ENCODE measurements at regions not wholly inside any gene's neighbourhood (a gene's known extent, or its start where the extent isn't known, plus 50 kb on each side); places are given as distances from the start of the nearest gene placed in this dataset.

GRCh38 chr5:71978216-71978615 lies 129.1 kb upstream of the MAP1B start:
- H3K27me3 Mint-ChIP-seq = no peaks in the 10 kb centered on the region
- H3K4me3 Mint-ChIP-seq = no peak overlapping the region
- H3K4me1 Mint-ChIP-seq = no peaks in the 10 kb centered on the region
- no peak for DNase-seq
- CTCF ChIA-PET = no interaction called here
- no peaks in the 10 kb centered on the region for H3K9me3 Mint-ChIP-seq
- no peaks in the 10 kb centered on the region for H3K36me3 Mint-ChIP-seq
- H3K27ac Mint-ChIP-seq = no peak overlapping the region

- H3K4me1 Mint-ChIP-seq = no peaks in the 10 kb centered on the region
- no peak overlapping the region for H3K27ac Mint-ChIP-seq
- no peaks in the 10 kb centered on the region for H3K9me3 Mint-ChIP-seq
- H3K36me3 Mint-ChIP-seq = no peaks in the 10 kb centered on the region
- DNase-seq = no peak
- no peaks in the 10 kb centered on the region for H3K27me3 Mint-ChIP-seq
- no peak overlapping the region for H3K4me3 Mint-ChIP-seq
- CTCF ChIA-PET = no interaction called here
Measured at GRCh38 chr5:71982717-71983395, 124.4 kb upstream of the MAP1B start.

- no peaks in the 10 kb centered on the region for H3K9me3 Mint-ChIP-seq
- no peaks in the 10 kb centered on the region for H3K27me3 Mint-ChIP-seq
- DNase-seq = no peak
- no peak overlapping the region for H3K4me3 Mint-ChIP-seq
- CTCF ChIA-PET = no interaction called here
- H3K27ac Mint-ChIP-seq = no peak overlapping the region
- H3K4me1 Mint-ChIP-seq = no peaks in the 10 kb centered on the region
- H3K36me3 Mint-ChIP-seq = no peaks in the 10 kb centered on the region
Measured at GRCh38 chr5:71986101-71986500, 121.2 kb upstream of the MAP1B start.

- Mint-ChIP-seq H3K4me1 (no peaks in the 10 kb centered on the region), H3K9me3 (no peaks in the 10 kb centered on the region), H3K27me3 (no peaks in the 10 kb centered on the region), H3K4me3 (no peak overlapping the region), H3K27ac (no peak overlapping the region), H3K36me3 (no peaks in the 10 kb centered on the region)
- no peak for DNase-seq
- CTCF ChIA-PET = no interaction called here
Measured at GRCh38 chr5:71988808-71989207, 118.5 kb upstream of the MAP1B start.

- no peak overlapping the region for H3K27ac Mint-ChIP-seq
- DNase-seq = no peak
- peaks cover 4% of the 10 kb centered on the region for H3K27me3 Mint-ChIP-seq
- H3K4me1 Mint-ChIP-seq = no peaks in the 10 kb centered on the region
- H3K9me3 Mint-ChIP-seq = no peaks in the 10 kb centered on the region
- CTCF ChIA-PET = no interaction called here
- H3K4me3 Mint-ChIP-seq = no peak overlapping the region
- H3K36me3 Mint-ChIP-seq = no peaks in the 10 kb centered on the region
Measured at GRCh38 chr5:71993600-71993999, 113.7 kb upstream of the MAP1B start.

GRCh38 chr5:71996789-71997188 lies 110.5 kb upstream of the MAP1B start:
- CTCF ChIA-PET = no interaction called here

GRCh38 chr5:71998746-71999145 lies 108.5 kb upstream of the MAP1B start:
- H3K4me3 Mint-ChIP-seq = no peak overlapping the region
- DNase-seq = no peak
- H3K9me3 Mint-ChIP-seq = no peaks in the 10 kb centered on the region
- no peaks in the 10 kb centered on the region for H3K36me3 Mint-ChIP-seq
- no peak overlapping the region for H3K27ac Mint-ChIP-seq
- CTCF ChIA-PET = no interaction called here
- H3K4me1 Mint-ChIP-seq = no peaks in the 10 kb centered on the region
- H3K27me3 Mint-ChIP-seq = peaks cover 4% of the 10 kb centered on the region

More at GRCh38 chr5:71996789-71997188, 110.5 kb upstream of the MAP1B start:
- Mint-ChIP-seq H3K4me1 (no peaks in the 10 kb centered on the region), H3K36me3 (no peaks in the 10 kb centered on the region), H3K9me3 (no peaks in the 10 kb centered on the region), H3K27ac (no peak overlapping the region), H3K27me3 (peaks cover 4% of the 10 kb centered on the region), H3K4me3 (no peak overlapping the region)
- DNase-seq = no peak

- no peaks in the 10 kb centered on the region for H3K27me3 Mint-ChIP-seq
- H3K9me3 Mint-ChIP-seq = no peaks in the 10 kb centered on the region
- H3K4me3 Mint-ChIP-seq = no peak overlapping the region
- CTCF ChIA-PET = no interaction called here
- H3K36me3 Mint-ChIP-seq = no peaks in the 10 kb centered on the region
- no peak for DNase-seq
- no peaks in the 10 kb centered on the region for H3K4me1 Mint-ChIP-seq
- H3K27ac Mint-ChIP-seq = no peak overlapping the region
Measured at GRCh38 chr5:72000707-72001106, 106.6 kb upstream of the MAP1B start.

GRCh38 chr5:72005671-72006070 lies 101.6 kb upstream of the MAP1B start:
- Mint-ChIP-seq H3K36me3 (no peaks in the 10 kb centered on the region), H3K27ac (no peak overlapping the region), H3K4me1 (no peaks in the 10 kb centered on the region), H3K4me3 (no peak overlapping the region), H3K9me3 (no peaks in the 10 kb centered on the region), H3K27me3 (no peaks in the 10 kb centered on the region)
- DNase-seq = no peak
- CTCF ChIA-PET = no interaction called here

GRCh38 chr5:72006361-72006760 lies 100.9 kb upstream of the MAP1B start:
- CTCF ChIA-PET = no interaction called here
- no peak overlapping the region for H3K27ac Mint-ChIP-seq
- H3K27me3 Mint-ChIP-seq = peaks cover 5% of the 10 kb centered on the region
- DNase-seq = no peak
- H3K4me1 Mint-ChIP-seq = no peaks in the 10 kb centered on the region
- no peaks in the 10 kb centered on the region for H3K36me3 Mint-ChIP-seq
- no peaks in the 10 kb centered on the region for H3K9me3 Mint-ChIP-seq
- H3K4me3 Mint-ChIP-seq = no peak overlapping the region

GRCh38 chr5:72007336-72008111 lies 99.8 kb upstream of the MAP1B start:
- H3K9me3 Mint-ChIP-seq = no peaks in the 10 kb centered on the region
- no peaks in the 10 kb centered on the region for H3K4me1 Mint-ChIP-seq
- H3K27me3 Mint-ChIP-seq = peaks cover 5% of the 10 kb centered on the region
- no peak for DNase-seq
- H3K27ac Mint-ChIP-seq = no peak overlapping the region
- no peaks in the 10 kb centered on the region for H3K36me3 Mint-ChIP-seq
- CTCF ChIA-PET = interaction anchor here (0.5 kb wide), 1 partner anchor 255 kb away, joined by 3 read pairs; no protein-coding TSS in a partner anchor
- H3K4me3 Mint-ChIP-seq = no peak overlapping the region

- Mint-ChIP-seq H3K27me3 (peaks cover 5% of the 10 kb centered on the region), H3K36me3 (no peaks in the 10 kb centered on the region), H3K4me3 (no peak overlapping the region), H3K4me1 (no peaks in the 10 kb centered on the region), H3K9me3 (no peaks in the 10 kb centered on the region), H3K27ac (no peak overlapping the region)
- CTCF ChIA-PET = no interaction called here
- DNase-seq = no peak
Measured at GRCh38 chr5:72009280-72009679, 98.0 kb upstream of the MAP1B start.

GRCh38 chr5:72010430-72010829 lies 96.8 kb upstream of the MAP1B start:
- Mint-ChIP-seq H3K27ac (no peak overlapping the region), H3K9me3 (no peaks in the 10 kb centered on the region), H3K4me3 (no peak overlapping the region), H3K27me3 (peaks cover 8% of the 10 kb centered on the region), H3K4me1 (no peaks in the 10 kb centered on the region), H3K36me3 (no peaks in the 10 kb centered on the region)
- CTCF ChIA-PET = no interaction called here
- no peak for DNase-seq

GRCh38 chr5:72012906-72013305 lies 94.4 kb upstream of the MAP1B start:
- Mint-ChIP-seq H3K27me3 (peaks cover 8% of the 10 kb centered on the region), H3K27ac (no peak overlapping the region), H3K36me3 (no peaks in the 10 kb centered on the region), H3K9me3 (no peaks in the 10 kb centered on the region), H3K4me3 (no peak overlapping the region), H3K4me1 (no peaks in the 10 kb centered on the region)
- CTCF ChIA-PET = no interaction called here
- no peak for DNase-seq
